HG03354 (cell line): ENCODE measurements at regions not wholly inside any gene's neighbourhood (a gene's known extent, or its start where the extent isn't known, plus 50 kb on each side); places are given as distances from the start of the nearest gene placed in this dataset.
"Not testable (repeated sequence)": the region's sequence is repeated elsewhere in the genome, so short reads cannot be mapped to it uniquely, and the experiment has no call there.

Source experiments
- ATAC-seq: cut with Tn5 transposase; IDR thresholded peaks from one replicate; pipeline ENCODE4 v1.9.1; 2021; ENCODE audit warnings: mild to moderate bottlenecking; ENCODE audit not compliant: unreplicated experiment, poor library complexity, severe bottlenecking

- not testable (repeated sequence) for ATAC-seq
These were observed 184.7 kb downstream of the OSTF1 start for GRCh38 chr9:75273055-75273454.

GRCh38 chr9:75274781-75275180 is 186.5 kb downstream of the OSTF1 start:
- ATAC-seq: no peak

GRCh38 chr9:75282047-75282446 is 193.7 kb downstream of the OSTF1 start:
- ATAC-seq: no peak

- no peak for ATAC-seq
These were observed 201.0 kb downstream of the OSTF1 start for GRCh38 chr9:75289332-75289731.

- ATAC-seq: no peak
These were observed 211.0 kb downstream of the OSTF1 start for GRCh38 chr9:75299324-75299723.

GRCh38 chr9:75333624-75334023 is 245.3 kb downstream of the OSTF1 start:
- no peak for ATAC-seq

GRCh38 chr9:75358846-75359245 is 270.5 kb downstream of the OSTF1 start:
- no peak for ATAC-seq

- ATAC-seq: no peak
These were observed 271.3 kb downstream of the OSTF1 start for GRCh38 chr9:75359638-75360037.

- no peak for ATAC-seq
These were observed 271.9 kb downstream of the OSTF1 start for GRCh38 chr9:75360252-75360651.

GRCh38 chr9:75362446-75362845 is 274.1 kb downstream of the OSTF1 start:
- not testable (repeated sequence) for ATAC-seq

GRCh38 chr9:75365196-75365595 is 276.9 kb downstream of the OSTF1 start:
- no peak for ATAC-seq

- ATAC-seq: no peak
These were observed 281.7 kb downstream of the OSTF1 start for GRCh38 chr9:75369989-75370388.

GRCh38 chr9:75372499-75373268 is 284.4 kb downstream of the OSTF1 start:
- ATAC-seq: no peak

- ATAC-seq: no peak
These were observed 288.5 kb downstream of the OSTF1 start for GRCh38 chr9:75376680-75377254.

GRCh38 chr9:75378036-75378435 is 289.7 kb downstream of the OSTF1 start:
- no peak for ATAC-seq

- ATAC-seq: no peak
These were observed 290.6 kb downstream of the OSTF1 start for GRCh38 chr9:75378926-75379325.

- ATAC-seq: no peak
These were observed 293.8 kb downstream of the OSTF1 start for GRCh38 chr9:75382126-75382525.

- not testable (repeated sequence) for ATAC-seq
These were observed 295.2 kb downstream of the OSTF1 start for GRCh38 chr9:75383420-75384034.

GRCh38 chr9:75385236-75385635 is 296.9 kb downstream of the OSTF1 start:
- no peak for ATAC-seq

- ATAC-seq: no peak
These were observed 300.8 kb downstream of the OSTF1 start for GRCh38 chr9:75389101-75389500.

GRCh38 chr9:75390951-75391350 is 302.6 kb downstream of the OSTF1 start:
- no peak for ATAC-seq
